ENCODE measurements at regions not wholly inside any gene's neighbourhood (a gene's known extent, or its start where the extent isn't known, plus 50 kb on each side); places are given as distances from the start of the nearest gene placed in this dataset.

DNA sequence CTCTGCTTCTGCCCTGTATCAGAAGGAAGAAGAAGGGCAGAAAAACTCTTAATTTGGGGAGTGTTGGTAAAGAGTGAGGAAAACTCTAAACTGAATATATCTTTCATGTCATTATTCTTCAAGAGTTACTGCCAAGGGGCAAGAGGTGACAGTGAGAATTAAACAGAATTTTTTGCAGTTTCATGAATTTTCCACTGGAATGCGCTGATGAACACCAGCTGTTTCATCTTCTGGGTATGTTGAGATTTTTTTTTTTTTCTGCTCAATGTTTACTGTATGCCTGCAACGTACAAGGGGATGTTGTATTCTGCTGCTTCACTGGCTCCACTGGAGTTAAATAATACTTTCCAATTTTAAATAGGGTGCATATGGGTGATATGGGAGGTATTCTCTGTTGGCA, 117.8 kb downstream of the FAM76B start:
- no peak overlapping the region for H2AFZ ChIP-seq (ENCODE audit: low read length)
- no peak overlapping the region for H4K5ac ChIP-seq (ENCODE audit: insufficient read length, low read depth, low read length)
- H3K56ac ChIP-seq (ENCODE audit: insufficient read length, low read depth, low read length) = no peak overlapping the region
- no peaks in the 10 kb centered on the region for H3K9me3 ChIP-seq (ENCODE audit: control insufficient read depth, low read depth, low read length)
- H3K27me3 Mint-ChIP-seq (ENCODE audit: low read depth) = no peaks in the 10 kb centered on the region; the same call in 1 of the 2 replicates
- no peak overlapping the region for H3K27ac ChIP-seq (ENCODE audit: insufficient read length, low read depth, low read length)
- H2BK12ac ChIP-seq (ENCODE audit: insufficient read length, low read depth, low read length) = no peak overlapping the region
- H3K4me2 ChIP-seq (ENCODE audit: insufficient read depth, insufficient read length, low read length) = no peak overlapping the region
- H4K20me1 ChIP-seq (ENCODE audit: control insufficient read depth, insufficient read depth, insufficient read length) = no peaks in the 10 kb centered on the region
- H3K79me2 ChIP-seq (ENCODE audit: insufficient read depth, low read length) = no peaks in the 10 kb centered on the region
- H2BK20ac ChIP-seq (ENCODE audit: low read depth, low read length, poor library complexity, severe bottlenecking) = no peak overlapping the region
- no peak overlapping the region for H2AK5ac ChIP-seq (ENCODE audit: insufficient read length, low read length)
- H3K4me3 Mint-ChIP-seq = no peak overlapping the region
- H3K23me2 ChIP-seq (ENCODE audit: insufficient read length, low read depth, low read length, poor library complexity, severe bottlenecking) = no peaks in the 10 kb centered on the region
- H3K4ac ChIP-seq (ENCODE audit: low read depth, low read length) = no peak overlapping the region
- no CpG with 5 or more reads among the region's 2 CpGs for WGBS (ENCODE audit: extremely low coverage, insufficient read length, low lambda C conversion rate)
- H3K14ac ChIP-seq (ENCODE audit: insufficient read depth, low read length) = no peak overlapping the region
- no peak overlapping the region for H2BK15ac ChIP-seq (ENCODE audit: low read depth, low read length)
- no peak overlapping the region for H3K9ac ChIP-seq (ENCODE audit: extremely low read depth, insufficient read length, low read length)
- H3K27ac Mint-ChIP-seq = no peak overlapping the region
- no peaks in the 10 kb centered on the region for H3K27me3 ChIP-seq (ENCODE audit: insufficient read depth, low read length)
- TF ChIP-seq, protein P1, sequence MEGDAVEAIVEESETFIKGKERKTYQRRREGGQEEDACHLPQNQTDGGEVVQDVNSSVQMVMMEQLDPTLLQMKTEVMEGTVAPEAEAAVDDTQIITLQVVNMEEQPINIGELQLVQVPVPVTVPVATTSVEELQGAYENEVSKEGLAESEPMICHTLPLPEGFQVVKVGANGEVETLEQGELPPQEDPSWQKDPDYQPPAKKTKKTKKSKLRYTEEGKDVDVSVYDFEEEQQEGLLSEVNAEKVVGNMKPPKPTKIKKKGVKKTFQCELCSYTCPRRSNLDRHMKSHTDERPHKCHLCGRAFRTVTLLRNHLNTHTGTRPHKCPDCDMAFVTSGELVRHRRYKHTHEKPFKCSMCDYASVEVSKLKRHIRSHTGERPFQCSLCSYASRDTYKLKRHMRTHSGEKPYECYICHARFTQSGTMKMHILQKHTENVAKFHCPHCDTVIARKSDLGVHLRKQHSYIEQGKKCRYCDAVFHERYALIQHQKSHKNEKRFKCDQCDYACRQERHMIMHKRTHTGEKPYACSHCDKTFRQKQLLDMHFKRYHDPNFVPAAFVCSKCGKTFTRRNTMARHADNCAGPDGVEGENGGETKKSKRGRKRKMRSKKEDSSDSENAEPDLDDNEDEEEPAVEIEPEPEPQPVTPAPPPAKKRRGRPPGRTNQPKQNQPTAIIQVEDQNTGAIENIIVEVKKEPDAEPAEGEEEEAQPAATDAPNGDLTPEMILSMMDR (conservative IDR thresholded peaks at IDR 0.05) = no peak
- H3K9me3 Mint-ChIP-seq = no peaks in the 10 kb centered on the region
- H3K18ac ChIP-seq (ENCODE audit: insufficient read length, low read depth, low read length) = no peak overlapping the region
- H3K36me3 Mint-ChIP-seq (ENCODE audit: insufficient read depth in 1 of 3, low read depth in 3 of 3) = no peaks in the 10 kb centered on the region
- no peak overlapping the region for H2BK120ac ChIP-seq (ENCODE audit: low read depth, low read length, poor library complexity, severe bottlenecking)
- no peak overlapping the region for H4K8ac ChIP-seq (replicated peaks; ENCODE audit: insufficient read length, low read depth, low read length)
- H3K4me1 ChIP-seq (ENCODE audit: insufficient read depth, low read length) = no peaks in the 10 kb centered on the region
- H3K4me1 Mint-ChIP-seq = peaks cover 13 to 17% of the 10 kb centered on the region in 2 experiments
- no peak for DNase-seq
- H3T11ph ChIP-seq (ENCODE audit: low read length) = no peak overlapping the region
- H3K23ac ChIP-seq (ENCODE audit: insufficient read length, low read depth, low read length) = no peak overlapping the region
- no peaks in the 10 kb centered on the region for H3K79me1 ChIP-seq (ENCODE audit: insufficient read depth, low read depth, low read length, poor library complexity, severe bottlenecking)
- H4K91ac ChIP-seq (ENCODE audit: insufficient read length, low read depth, low read length) = no peak overlapping the region
- H2BK5ac ChIP-seq (ENCODE audit: insufficient read length, low read length) = no peak overlapping the region
